AG09319 (cell line): ENCODE measurements at regions not wholly inside any gene's neighbourhood (a gene's known extent, or its start where the extent isn't known, plus 50 kb on each side); places are given as distances from the start of the nearest gene placed in this dataset.

ENCODE experiments used
- DNase-seq: peaks from one replicate; pipeline ENCODE4 v3.0.0-alpha.2; 2010; ENCODE audit warnings: low read depth; ENCODE audit errors: extremely low read depth
- CTCF ChIP-seq: IDR thresholded peaks from 2 replicates; pipeline ENCODE4 v1.5.1; 2011; ENCODE audit warnings: low read depth, mild to moderate bottlenecking, inconsistent platforms, low read length, moderate library complexity

GRCh38 chr10:112027731-112028280, 155.8 kb downstream of the GPAM start:
- no peak for TF ChIP-seq CTCF
- DNase-seq, result no peak

GRCh38 chr10:112030431-112030830, 153.1 kb downstream of the GPAM start:
- no peak for TF ChIP-seq CTCF
- DNase-seq, result no peak

GRCh38 chr10:112039823-112040222, 143.7 kb downstream of the GPAM start:
- DNase-seq, result no peak
- TF ChIP-seq CTCF, result no peak

GRCh38 chr10:112040696-112041095, 142.9 kb downstream of the GPAM start:
- DNase-seq, result no peak
- no peak for TF ChIP-seq CTCF

GRCh38 chr10:112045938-112046337, 137.6 kb downstream of the GPAM start:
- no peak for TF ChIP-seq CTCF
- no peak for DNase-seq

GRCh38 chr10:112047674-112048073, 135.9 kb downstream of the GPAM start:
- no peak for TF ChIP-seq CTCF
- no peak for DNase-seq

DNA sequence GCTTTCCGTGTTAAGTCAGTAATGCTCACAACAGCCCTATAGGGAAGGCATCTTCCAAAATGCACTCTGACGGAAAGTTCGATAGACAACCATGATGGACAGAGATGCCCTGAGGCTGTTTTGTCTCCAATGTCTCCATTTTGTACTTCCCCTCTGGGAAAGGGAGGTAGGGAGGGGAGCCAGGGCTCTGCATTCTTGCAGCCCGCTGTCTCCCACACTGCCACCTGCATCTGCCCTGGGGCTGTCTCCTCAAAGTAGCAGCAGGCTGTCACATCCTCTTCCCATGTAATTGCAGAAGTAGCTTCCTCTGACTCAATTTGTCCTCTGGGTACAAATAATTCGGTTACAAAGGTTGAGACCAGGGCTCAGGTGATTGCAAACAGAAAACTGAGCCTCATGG, 131.4 kb downstream of the GPAM start:
- no peak for DNase-seq
- no peak for TF ChIP-seq CTCF
